Dermis blood vessel endothelial cell (primary cell): ENCODE measurements at regions not wholly inside any gene's neighbourhood (a gene's known extent, or its start where the extent isn't known, plus 50 kb on each side); places are given as distances from the start of the nearest gene placed in this dataset.

Experiments used
- DNase-seq: peaks from one replicate; pipeline ENCODE4 v3.0.0; 2010

DNA sequence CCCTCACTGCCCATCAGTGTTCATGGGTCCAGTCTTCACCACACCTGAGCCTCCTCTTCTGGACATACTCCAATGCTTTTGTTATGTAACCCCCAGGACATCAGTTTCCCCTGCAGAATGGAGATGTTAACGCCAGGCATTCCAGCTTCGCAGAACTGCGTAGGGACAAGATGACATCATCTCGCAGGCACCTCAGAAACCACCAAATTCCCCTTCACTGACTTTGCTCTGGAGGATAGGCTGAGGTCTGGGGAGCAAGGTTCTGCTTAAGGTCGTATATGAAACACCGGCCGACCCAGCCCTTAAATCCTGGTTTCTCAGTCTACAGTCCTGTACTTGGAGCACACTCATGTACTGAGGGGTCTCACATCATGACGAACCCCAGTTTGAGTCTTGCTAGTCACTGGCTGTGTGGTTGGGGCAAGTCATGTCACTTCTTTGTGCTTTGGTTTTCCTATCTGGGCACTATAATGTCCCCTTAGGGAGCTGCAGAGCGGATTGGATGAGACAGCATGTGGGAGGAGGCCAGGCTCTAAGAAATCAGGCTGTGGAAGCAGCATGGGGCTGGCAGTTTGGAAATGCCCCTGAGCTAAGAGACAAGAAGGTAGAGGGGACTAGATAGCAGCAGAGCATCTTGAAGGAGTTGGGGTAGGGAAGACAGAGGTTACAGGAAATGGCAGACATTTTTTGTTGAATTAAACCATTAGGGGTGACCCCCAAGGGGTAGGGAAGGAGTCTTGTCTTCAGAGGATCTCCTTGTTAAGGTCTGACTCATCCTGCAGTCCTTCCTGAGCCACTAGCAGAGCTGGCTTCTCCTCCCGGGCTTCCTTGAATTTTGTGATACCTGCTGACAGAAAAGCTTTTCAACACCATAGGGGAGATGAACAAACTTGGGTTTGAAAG is 138.3 kb downstream of the FOXD2 start:
- no peak for DNase-seq

- DNase-seq = no peak
Measured at GRCh38 chr1:47576758-47577115, 138.9 kb downstream of the FOXD2 start.

DNA sequence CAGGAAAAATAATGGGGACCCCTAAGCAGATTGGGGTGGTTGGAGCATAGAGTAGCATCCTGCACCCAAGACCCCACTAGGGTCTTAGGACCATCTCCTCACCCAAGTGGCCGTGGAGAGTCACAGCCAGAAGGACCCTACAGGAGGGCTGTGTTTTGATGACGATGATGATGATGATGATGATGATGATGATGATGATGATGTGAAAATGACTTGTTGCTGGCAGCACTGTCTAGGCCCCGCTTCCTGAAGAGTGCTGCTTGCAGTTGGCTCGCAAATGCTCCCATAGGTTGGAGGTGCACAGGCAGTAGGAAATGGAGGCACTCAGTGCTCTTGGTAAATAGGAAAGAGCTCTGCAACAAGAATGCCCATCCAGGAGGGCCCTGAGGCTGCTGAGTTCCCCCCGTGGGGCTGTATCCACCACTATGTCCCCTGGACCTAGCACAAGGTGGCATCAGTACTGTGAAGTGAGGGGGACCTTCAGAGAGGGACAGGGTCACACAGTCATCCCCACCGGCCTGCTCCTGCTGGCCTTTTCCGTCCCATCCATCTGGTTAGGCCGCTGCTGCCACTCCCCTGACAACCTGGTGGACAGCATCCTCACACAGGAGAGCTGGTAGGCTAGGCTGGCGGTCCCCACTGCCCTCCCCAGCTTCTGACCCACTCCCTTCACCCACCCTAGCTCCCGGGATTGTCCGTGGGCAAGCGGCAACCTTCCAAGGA is 139.6 kb downstream of the FOXD2 start:
- no peak for DNase-seq

DNA sequence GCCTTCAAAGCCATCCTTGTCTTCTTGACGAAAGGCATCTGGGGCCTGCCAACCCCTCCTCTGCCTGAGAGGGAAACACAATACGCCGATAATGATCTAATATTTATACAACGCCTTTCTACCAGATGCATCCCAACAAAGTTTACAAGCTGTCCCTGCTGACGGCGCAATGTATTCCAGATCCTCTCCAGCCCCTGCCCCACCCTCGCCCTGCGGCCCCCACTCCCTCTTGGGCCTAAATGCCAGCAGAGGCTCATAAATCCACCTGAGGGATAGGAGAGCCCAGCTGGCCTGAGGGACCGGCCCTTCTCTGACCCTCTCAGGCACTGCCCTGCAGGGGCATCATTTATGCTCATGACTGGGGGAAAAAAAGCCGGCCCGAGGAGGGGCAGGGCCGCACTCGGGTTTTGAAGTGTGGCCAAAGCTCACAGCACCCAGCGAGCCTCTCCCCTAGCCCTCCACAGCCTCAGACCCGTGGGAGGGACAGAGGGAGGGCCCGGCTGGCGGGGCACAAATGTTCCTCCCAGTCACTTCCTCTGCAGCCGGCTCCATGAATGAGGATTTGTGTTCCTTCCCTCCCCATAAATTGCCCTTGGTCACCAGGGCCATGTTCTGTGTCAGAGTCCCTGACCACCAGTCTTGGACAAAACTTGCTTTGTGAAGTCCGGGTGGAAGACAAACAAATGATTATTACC is 140.3 kb downstream of the FOXD2 start:
- DNase-seq = no peak

- DNase-seq = no peak
Measured at GRCh38 chr1:47578721-47579419, 141.0 kb downstream of the FOXD2 start.

DNA sequence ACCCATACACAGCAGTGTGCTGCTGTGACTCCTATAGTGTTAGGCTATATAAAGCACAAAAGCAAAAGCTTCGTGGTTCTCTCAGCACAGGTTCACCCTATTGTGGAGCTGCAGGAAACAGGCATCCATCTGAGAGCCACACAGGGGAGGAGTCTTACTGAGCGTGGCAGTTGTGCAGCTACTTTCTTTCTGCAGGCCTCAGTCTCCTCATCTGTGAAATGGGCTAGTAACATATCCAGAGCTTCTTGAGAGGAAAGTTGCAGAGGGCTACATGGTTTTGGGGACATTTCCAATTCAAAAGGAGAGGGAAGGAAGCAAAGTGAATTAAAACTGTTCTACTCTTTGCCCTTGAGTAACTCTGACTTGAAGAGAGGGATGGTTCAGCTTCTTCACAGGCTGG is 142.0 kb downstream of the FOXD2 start:
- DNase-seq = no peak

GRCh38 chr1:47580451-47580995 is 142.7 kb downstream of the FOXD2 start:
- DNase-seq = no peak

- no peak for DNase-seq
Measured at GRCh38 chr1:47582891-47583608, 145.2 kb downstream of the FOXD2 start.

DNA sequence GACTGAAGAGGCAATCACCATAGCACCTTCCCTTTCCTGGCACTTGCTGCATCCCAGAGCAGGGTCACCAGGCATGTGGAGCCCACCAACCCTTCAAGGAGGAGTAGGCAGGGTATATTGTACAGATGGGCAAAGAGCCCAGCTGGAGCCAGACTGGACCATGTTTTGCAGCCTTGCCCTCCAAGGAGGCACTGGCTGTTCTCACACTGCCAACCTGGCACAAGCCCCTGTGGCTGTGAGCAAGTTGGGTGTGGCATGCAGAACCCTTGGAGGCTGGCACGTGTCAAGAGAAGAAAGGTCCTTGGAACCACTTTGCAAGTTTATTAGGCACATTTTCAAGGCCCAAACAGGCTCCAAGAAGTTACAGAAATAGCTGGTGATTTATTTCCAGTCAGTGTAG is 146.4 kb downstream of the FOXD2 start:
- no peak for DNase-seq

DNA sequence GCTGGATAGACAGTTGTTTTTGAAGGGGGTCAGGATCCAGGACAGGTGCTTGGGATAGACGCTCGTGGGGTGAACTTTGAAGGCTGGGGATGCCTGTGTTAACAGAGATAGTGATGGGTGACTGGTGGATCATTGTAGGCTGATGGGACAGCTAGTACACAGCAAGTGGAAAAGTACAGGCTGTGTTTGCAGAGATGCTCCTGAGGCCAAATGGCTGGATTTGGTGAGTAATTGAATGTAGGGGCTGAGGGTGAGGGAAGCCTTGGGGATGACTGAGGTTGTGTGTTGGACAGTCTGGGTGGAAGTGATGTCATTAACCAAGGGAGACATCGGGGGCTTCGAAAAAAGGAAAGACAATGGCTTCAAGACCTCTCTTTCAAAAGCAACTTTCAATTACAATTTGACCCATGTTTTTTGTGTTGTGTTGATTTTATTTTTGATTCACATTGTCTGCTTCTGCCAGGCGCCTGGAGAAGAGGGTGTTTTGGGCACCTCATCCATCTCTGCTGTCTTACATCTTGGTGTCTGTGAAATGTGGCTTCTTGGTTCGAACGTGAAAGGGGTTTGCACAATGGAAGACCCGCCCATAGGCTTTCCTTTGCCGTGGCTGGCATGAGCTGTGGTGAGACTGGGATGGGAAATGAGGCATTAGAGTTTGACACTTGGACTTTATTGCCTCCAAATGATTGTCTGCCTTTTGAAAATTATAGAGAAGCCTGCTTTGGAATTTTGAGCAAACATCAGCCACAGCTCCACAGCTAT is 147.5 kb downstream of the FOXD2 start:
- no peak for DNase-seq

DNA sequence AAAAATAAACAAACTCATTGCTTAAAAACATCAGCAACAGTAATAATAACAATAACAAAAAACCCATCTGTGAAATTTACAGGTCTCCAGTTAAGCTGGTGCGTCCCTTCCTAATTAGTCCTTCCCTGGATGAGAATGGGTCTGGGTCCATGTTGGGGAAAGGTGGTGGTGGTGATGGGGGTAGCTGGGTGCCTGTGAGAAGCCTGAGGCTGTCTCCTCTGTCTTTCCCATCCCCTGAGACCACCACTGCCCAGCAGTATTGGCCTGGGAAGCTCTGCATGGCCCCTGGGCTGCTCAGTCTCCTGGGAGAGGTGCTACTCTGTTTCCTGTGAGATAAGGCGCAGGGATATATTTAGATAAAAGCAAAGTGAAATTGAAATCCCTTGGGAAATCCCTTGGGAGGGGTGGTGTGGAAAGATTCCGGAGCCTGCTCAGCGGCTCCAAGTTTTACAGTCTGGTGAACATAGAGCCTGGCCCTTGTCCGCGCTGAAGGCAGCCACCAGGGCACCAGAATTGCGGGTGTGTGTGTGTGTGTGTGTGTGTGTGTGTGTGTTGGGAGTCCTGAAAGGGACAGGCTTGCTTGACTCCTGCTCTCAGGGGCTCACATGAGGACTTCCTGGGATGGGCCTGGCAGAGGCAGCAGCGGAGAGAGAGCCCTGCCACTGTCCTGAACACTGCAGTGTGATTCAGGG is 150.2 kb downstream of the FOXD2 start:
- no peak for DNase-seq

- DNase-seq = no peak
Measured at GRCh38 chr1:47590523-47591225, 152.8 kb downstream of the FOXD2 start.

DNA sequence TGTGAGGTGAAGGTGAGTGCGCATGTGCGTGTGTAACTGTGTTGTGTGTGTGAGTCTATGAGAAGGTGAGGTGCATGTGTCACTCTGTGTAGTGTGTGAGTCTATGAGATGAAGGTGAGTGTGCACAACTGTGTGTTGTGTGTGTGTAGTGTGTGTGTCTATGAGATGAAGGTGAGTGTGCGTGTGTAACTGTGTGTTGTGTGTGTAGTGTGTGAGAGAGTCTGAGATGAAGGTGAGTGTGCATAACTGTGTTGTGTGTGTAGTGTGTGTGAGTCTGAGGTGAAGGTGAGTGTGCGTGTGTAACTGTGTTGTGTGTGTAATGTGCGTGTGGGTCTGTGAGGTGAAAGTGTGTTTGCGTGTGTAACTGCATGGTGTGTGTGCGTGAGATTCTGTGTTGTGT is 154.0 kb downstream of the FOXD2 start:
- no peak for DNase-seq

DNA sequence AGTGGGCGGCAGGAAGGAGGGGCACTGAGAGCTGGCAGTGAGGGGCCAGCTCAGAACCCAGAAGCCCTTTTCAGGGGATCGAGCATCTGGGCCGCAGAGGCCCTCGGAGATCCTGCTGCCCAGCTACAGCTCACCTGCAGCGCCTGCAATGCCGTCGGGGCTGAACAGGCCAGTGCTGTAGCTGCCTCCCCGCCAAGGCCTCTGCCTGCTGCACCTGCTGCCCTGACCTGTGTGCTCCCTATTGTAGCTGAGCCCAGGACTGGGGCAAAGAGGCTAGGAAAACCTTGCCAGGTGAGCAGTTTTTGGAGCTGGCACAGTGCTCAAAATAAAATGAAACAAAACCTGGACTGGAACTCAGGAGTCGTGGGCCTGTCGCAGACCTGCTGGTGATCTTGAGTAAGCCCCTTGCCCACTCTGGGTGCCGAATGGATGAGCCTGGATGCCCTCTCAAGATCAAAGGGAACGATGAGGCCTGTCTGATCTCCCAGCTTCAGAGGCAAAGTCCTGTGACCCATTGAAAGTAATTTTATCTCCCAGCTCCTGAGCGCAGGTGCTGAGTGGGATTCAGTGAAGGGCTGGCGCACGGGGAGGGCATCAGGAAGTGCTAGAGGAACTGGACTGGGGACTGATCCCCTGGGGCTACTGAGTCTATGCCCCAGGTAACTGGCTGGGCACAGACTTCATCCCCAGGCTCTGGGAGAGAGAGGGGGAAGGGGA is 154.6 kb downstream of the FOXD2 start:
- DNase-seq = no peak

- no peak for DNase-seq
Measured at GRCh38 chr1:47593013-47593568, 155.2 kb downstream of the FOXD2 start.

GRCh38 chr1:47593598-47594285 is 155.9 kb downstream of the FOXD2 start:
- DNase-seq = no peak

- DNase-seq = no peak
Measured at GRCh38 chr1:47594627-47595026, 156.8 kb downstream of the FOXD2 start.

- no peak for DNase-seq
Measured at GRCh38 chr1:47596328-47596727, 158.5 kb downstream of the FOXD2 start.
